H9 (cell line): ENCODE measurements at regions not wholly inside any gene's neighbourhood (a gene's known extent, or its start where the extent isn't known, plus 50 kb on each side); places are given as distances from the start of the nearest gene placed in this dataset.

Experiments
- DNase-seq: peaks from one replicate; pipeline ENCODE4 v3.0.0-alpha.2; 2017
- H2AFZ ChIP-seq: one replicate; pipeline ENCODE4 v1.6.1; 2013; ENCODE audit warnings: mild to moderate bottlenecking, low read length, control low read depth, moderate library complexity
- H2AK5ac ChIP-seq: 2 replicates; pipeline ENCODE4 v1.6.1; 2013; ENCODE audit warnings: low read length, control low read depth, mixed read lengths; ENCODE audit not compliant: insufficient read length
- H2BK120ac ChIP-seq: one replicate; pipeline ENCODE4 v1.6.1; 2013; ENCODE audit warnings: low read depth, mild to moderate bottlenecking, low read length, control low read depth, inconsistent platforms; ENCODE audit not compliant: poor library complexity, severe bottlenecking
- H2BK12ac ChIP-seq: 2 replicates; pipeline ENCODE4 v1.6.1; 2013; ENCODE audit warnings: low read length, control low read depth, mixed read lengths, low read depth; ENCODE audit not compliant: insufficient read length
- H2BK15ac ChIP-seq: 2 replicates; pipeline ENCODE4 v1.6.1; 2013; ENCODE audit warnings: low read depth, low read length, control low read depth
- H2BK20ac ChIP-seq: one replicate; pipeline ENCODE4 v1.6.1; 2013; ENCODE audit warnings: low read depth, mild to moderate bottlenecking, low read length, control low read depth, inconsistent platforms; ENCODE audit not compliant: poor library complexity, severe bottlenecking
- H2BK5ac ChIP-seq: 2 replicates; pipeline ENCODE4 v1.6.1; 2013; ENCODE audit warnings: low read length, control low read depth, mixed read lengths; ENCODE audit not compliant: insufficient read length
- H3K14ac ChIP-seq: 2 replicates; pipeline ENCODE4 v1.6.1; 2013; ENCODE audit warnings: low read length, control low read depth; ENCODE audit not compliant: insufficient read depth
- H3K18ac ChIP-seq: 2 replicates; pipeline ENCODE4 v1.6.1; 2013; ENCODE audit warnings: low read depth, mild to moderate bottlenecking, mixed read lengths, low read length, control low read depth; ENCODE audit not compliant: insufficient read length
- H3K23ac ChIP-seq: 2 replicates; pipeline ENCODE4 v1.6.1; 2013; ENCODE audit warnings: low read length, control low read depth, mixed read lengths, low read depth; ENCODE audit not compliant: insufficient read length
- H3K23me2 ChIP-seq: 2 replicates; pipeline ENCODE4 v1.6.1; 2013; ENCODE audit warnings: low read depth, mild to moderate bottlenecking, mixed read lengths, low read length, control low read depth; ENCODE audit not compliant: insufficient read length, poor library complexity, severe bottlenecking
- H3K27ac ChIP-seq: 2 replicates; pipeline ENCODE4 v1.5.1; 2013; ENCODE audit warnings: low read length, control low read depth, mixed read lengths, low read depth; ENCODE audit not compliant: insufficient read length
- H3K27me3 ChIP-seq: 2 replicates; pipeline ENCODE4 v1.6.1; 2013; ENCODE audit warnings: low read length, control low read depth, inconsistent platforms; ENCODE audit not compliant: insufficient read depth
- H3K4ac ChIP-seq: 2 replicates; pipeline ENCODE4 v1.6.1; 2013; ENCODE audit warnings: low read depth, mild to moderate bottlenecking, control low read depth, inconsistent platforms, low read length, moderate library complexity
- H3K4me1 ChIP-seq: 2 replicates; pipeline ENCODE4 v1.6.1; 2013; ENCODE audit warnings: low read length, control low read depth, inconsistent platforms; ENCODE audit not compliant: insufficient read depth
- H3K4me2 ChIP-seq: 2 replicates; pipeline ENCODE4 v1.6.1; 2013; ENCODE audit warnings: low read length, control low read depth, mixed read lengths; ENCODE audit not compliant: insufficient read length, insufficient read depth
- H3K56ac ChIP-seq: 2 replicates; pipeline ENCODE4 v1.6.1; 2013; ENCODE audit warnings: low read depth, mild to moderate bottlenecking, mixed read lengths, low read length, control low read depth; ENCODE audit not compliant: insufficient read length
- H3K79me1 ChIP-seq: 2 replicates; pipeline ENCODE4 v1.6.1; 2013; ENCODE audit warnings: low read depth, mild to moderate bottlenecking, moderate library complexity, low read length, control low read depth, inconsistent platforms; ENCODE audit not compliant: insufficient read depth, poor library complexity, severe bottlenecking
- H3K79me2 ChIP-seq: 2 replicates; pipeline ENCODE4 v1.6.1; 2013; ENCODE audit warnings: low read length, control low read depth, inconsistent platforms; ENCODE audit not compliant: insufficient read depth
- H3K9ac ChIP-seq: 2 replicates; pipeline ENCODE4 v1.6.1; 2013; ENCODE audit warnings: low read length, control low read depth, mixed read lengths; ENCODE audit not compliant: insufficient read length; ENCODE audit errors: extremely low read depth
- H3K9me3 ChIP-seq: one replicate; pipeline ENCODE4 v1.6.1; 2013; ENCODE audit warnings: low read depth, low read length, inconsistent platforms; ENCODE audit not compliant: control insufficient read depth
- H3T11ph ChIP-seq: one replicate; pipeline ENCODE4 v1.6.1; 2013; ENCODE audit warnings: mild to moderate bottlenecking, low read length, control low read depth, inconsistent platforms
- H4K20me1 ChIP-seq: one replicate; pipeline ENCODE4 v1.6.1; 2013; ENCODE audit not compliant: control insufficient read depth, insufficient read length, insufficient read depth
- H4K5ac ChIP-seq: 2 replicates; pipeline ENCODE4 v1.6.1; 2013; ENCODE audit warnings: low read depth, mild to moderate bottlenecking, mixed read lengths, low read length, control low read depth; ENCODE audit not compliant: insufficient read length
- H4K8ac ChIP-seq: replicated peaks from 2 replicates; pipeline ENCODE4 v1.6.1; 2013; ENCODE audit warnings: low read length, control low read depth, mixed read lengths, low read depth; ENCODE audit not compliant: insufficient read length
- H4K91ac ChIP-seq: 2 replicates; pipeline ENCODE4 v1.6.1; 2013; ENCODE audit warnings: low read depth, mild to moderate bottlenecking, moderate library complexity, mixed read lengths, low read length, control low read depth; ENCODE audit not compliant: insufficient read length
- H3K27ac Mint-ChIP-seq, 3 experiments: 2 replicates in 2 of 3; 3 replicates in 1 of 3; pipeline ENCODE4 v1.8.0; 2020 to 2021; ENCODE audit warnings: mixed read lengths in 3 of 3, mild to moderate bottlenecking in 1 of 3, moderate library complexity in 1 of 3
- H3K27me3 Mint-ChIP-seq: 2 replicates; pipeline ENCODE4 v1.8.0; 2021; ENCODE audit warnings: low read depth, mild to moderate bottlenecking, moderate library complexity, mixed read lengths
- H3K36me3 Mint-ChIP-seq, 3 experiments: 2 replicates in 2 of 3; 3 replicates in 1 of 3; pipeline ENCODE4 v1.8.0; 2020 to 2021; ENCODE audit warnings: low read depth in 3 of 3, mixed read lengths in 3 of 3; ENCODE audit not compliant: insufficient read depth in 1 of 3
- H3K4me1 Mint-ChIP-seq, 2 experiments: 2 replicates each; pipeline ENCODE4 v1.8.0; 2020; ENCODE audit warnings: mixed read lengths in 2 of 2
- H3K4me3 Mint-ChIP-seq, 2 experiments: 2 replicates in 1 of 2; 3 replicates in 1 of 2; pipeline ENCODE4 v1.8.0; 2020 to 2021; ENCODE audit warnings: mild to moderate bottlenecking in 2 of 2, mixed read lengths in 2 of 2, moderate library complexity in 1 of 2
- H3K9me3 Mint-ChIP-seq, 2 experiments: 2 replicates in 1 of 2; 3 replicates in 1 of 2; pipeline ENCODE4 v1.8.0; 2020; ENCODE audit warnings: mild to moderate bottlenecking in 2 of 2, mixed read lengths in 2 of 2, moderate library complexity in 1 of 2
- CTCF ChIP-seq: fragments of 200-600 bp; sonication (generic); conservative IDR thresholded peaks from 3 replicates; pipeline ENCODE4 v1.8.0; 2021; ENCODE audit warnings: antibody characterized with exemption, mild to moderate bottlenecking
- WGBS: extraction: QIAGEN DNeasy Blood & Tissue Kit; methylation state at CpG from one replicate; pipeline ENCODE4 v1.1.7; 2013; ENCODE audit warnings: missing lambda C conversion rate, low lambda C conversion rate, mixed read lengths; ENCODE audit not compliant: insufficient read length; ENCODE audit errors: extremely low coverage; 5-methylcytosine and 5-hydroxymethylcytosine counted together

GRCh38 chr4:123930996-123931395 lies 534.4 kb downstream of the SPRY1 start:
- no peak overlapping the region for H2BK5ac ChIP-seq

More at GRCh38 chr4:123930996-123931395, 534.4 kb downstream of the SPRY1 start:
- Histone ChIP-seq H2BK120ac (no peak overlapping the region), H3K79me1 (no peaks in the 10 kb centered on the region), H3K4me1 (no peaks in the 10 kb centered on the region), H3T11ph (no peak overlapping the region), H3K4me2 (no peak overlapping the region), H4K5ac (no peak overlapping the region), H2AFZ (no peak overlapping the region), H3K23me2 (no peaks in the 10 kb centered on the region), H2BK12ac (no peak overlapping the region), H3K56ac (no peak overlapping the region), H4K20me1 (no peaks in the 10 kb centered on the region), H2AK5ac (no peak overlapping the region), H3K27ac (no peak overlapping the region), H4K8ac (no peak overlapping the region), H3K18ac (no peak overlapping the region), H3K4ac (no peak overlapping the region), H3K27me3 (no peaks in the 10 kb centered on the region), H2BK15ac (no peak overlapping the region), H4K91ac (no peak overlapping the region), H3K9ac (no peak overlapping the region), H3K9me3 (no peaks in the 10 kb centered on the region), H2BK20ac (no peak overlapping the region), H3K14ac (no peak overlapping the region), H3K79me2 (no peaks in the 10 kb centered on the region), H3K23ac (no peak overlapping the region)
- H3K9me3 Mint-ChIP-seq, result no peaks in the 10 kb centered on the region
- no peak for TF ChIP-seq CTCF
- H3K36me3 Mint-ChIP-seq, result no peaks in the 10 kb centered on the region; a peak in 2 of 7 replicates
- H3K27ac Mint-ChIP-seq, result no peak overlapping the region
- H3K27me3 Mint-ChIP-seq, result no peaks in the 10 kb centered on the region
- no CpG with 5 or more reads among the region's 1 CpG for WGBS
- H3K4me3 Mint-ChIP-seq, result no peak overlapping the region
- H3K4me1 Mint-ChIP-seq, result peaks cover 14% of the 10 kb centered on the region in 2 experiments
- no peak for DNase-seq
